PC-3 (cell line): ENCODE measurements at regions not wholly inside any gene's neighbourhood (a gene's known extent, or its start where the extent isn't known, plus 50 kb on each side); places are given as distances from the start of the nearest gene placed in this dataset.
A peak's percentile ranks its signal among the peaks of the same experiment; 100 is the strongest.
"Not testable (repeated sequence)": the region's sequence is repeated elsewhere in the genome, so short reads cannot be mapped to it uniquely, and the experiment has no call there.

ENCODE experiments used
- ATAC-seq: fragments of 200-7000 bp; cut with Tn5 transposase; 2 replicates; pipeline ENCODE4 v1.9.1; 2020; ENCODE audit warnings: mild to moderate bottlenecking, moderate library complexity
- BruUV-seq: library from RNA; stranded (reverse); fragments of 400-500 nt; replicated peaks from 2 replicates; lab custom pipeline; 2021; lab: Mats Ljungman, UMichigan
- CTCF ChIA-PET: fragments of 300-600 bp; sonication (Branson Sonifier 250); formaldehyde crosslinking; loops from one replicate; lab custom pipeline; 2022; ENCODE audit warnings: antibody characterized with exemption; lab: Charles Lee
- POLR2A ChIA-PET: fragments of 300-600 bp; sonication (Branson Sonifier 250); formaldehyde crosslinking; loops from one replicate; lab custom pipeline; 2022; ENCODE audit warnings: antibody characterized with exemption; ENCODE audit not compliant: unreplicated experiment; lab: Charles Lee
- DNase-seq: peaks from one replicate; pipeline ENCODE4 v3.0.0-alpha.2; 2015
- H2AFZ ChIP-seq: fragments of 300-600 bp; sonication (generic); 2 replicates; pipeline ENCODE4 v1.6.0; 2016; ENCODE audit warnings: antibody characterized with exemption, low read length
- H3F3A ChIP-seq: fragments of 300-600 bp; sonication (generic); one replicate; pipeline ENCODE4 v1.6.0; 2017; ENCODE audit warnings: antibody characterized with exemption, low read length, control low read depth, mild to moderate bottlenecking; ENCODE audit not compliant: unreplicated experiment
- H3K27ac ChIP-seq: fragments of 300-600 bp; sonication (generic); 2 replicates; pipeline ENCODE4 v1.5.1; 2016; ENCODE audit warnings: mild to moderate bottlenecking, low read length
- H3K27me3 ChIP-seq: fragments of 300-600 bp; sonication (generic); 2 replicates; pipeline ENCODE4 v1.6.1; 2016; ENCODE audit warnings: low read length, mixed read lengths
- H3K36me3 ChIP-seq: fragments of 300-600 bp; sonication (generic); 2 replicates; pipeline ENCODE4 v1.6.1; 2016; ENCODE audit warnings: low read depth, mixed run types, low read length, mixed read lengths
- H3K4me1 ChIP-seq: fragments of 300-600 bp; sonication (generic); 2 replicates; pipeline ENCODE4 v1.5.1; 2016; ENCODE audit warnings: low read length; ENCODE audit not compliant: insufficient read depth
- H3K4me2 ChIP-seq: fragments of 300-600 bp; sonication (generic); 2 replicates; pipeline ENCODE4 v1.6.0; 2016; ENCODE audit warnings: low read length
- H3K4me3 ChIP-seq: fragments of 300-600 bp; sonication (generic); 2 replicates; pipeline ENCODE4 v1.5.1; 2016; ENCODE audit warnings: mild to moderate bottlenecking, low read length, mixed read lengths
- H3K79me2 ChIP-seq: fragments of 300-600 bp; sonication (generic); 2 replicates; pipeline ENCODE4 v1.6.1; 2017; ENCODE audit warnings: low read length, mixed read lengths
- H3K9ac ChIP-seq: fragments of 300-600 bp; sonication (generic); 2 replicates; pipeline ENCODE4 v1.6.0; 2016; ENCODE audit warnings: mild to moderate bottlenecking, low read length
- H3K9me2 ChIP-seq: fragments of 300-600 bp; sonication (generic); replicated peaks from 2 replicates; pipeline ENCODE4 v1.6.1; 2016; ENCODE audit warnings: mixed run types, low read length, mixed read lengths
- H3K9me3 ChIP-seq: fragments of 300-600 bp; sonication (generic); 2 replicates; pipeline ENCODE4 v1.6.1; 2016; ENCODE audit warnings: low read length, mixed read lengths
- H4K20me1 ChIP-seq: fragments of 300-600 bp; sonication (generic); 2 replicates; pipeline ENCODE4 v1.6.1; 2016; ENCODE audit warnings: low read length, mixed read lengths
- EZH2 ChIP-seq: fragments of 300-600 bp; sonication (generic); IDR thresholded peaks from one replicate; pipeline ENCODE4 v1.6.1; 2017; ENCODE audit warnings: antibody characterized with exemption, mild to moderate bottlenecking, low read length; ENCODE audit not compliant: unreplicated experiment
- EZH2phosphoT487 ChIP-seq: fragments of 300-600 bp; sonication (generic); IDR thresholded peaks from 2 replicates; pipeline ENCODE4 v1.6.1; 2018; ENCODE audit warnings: mild to moderate bottlenecking, antibody characterized with exemption, low read length, borderline replicate concordance
- intact Hi-C: fragments of 100-400 bp; cut with micrococcal nuclease; formaldehyde crosslinking; loops from 2 replicates; pipeline ENCODE4 v1.9.0; 2023
- TF ChIP-seq, protein P1 (sequence below): fragments of 300-600 bp; sonication (generic); conservative IDR thresholded peaks from 2 replicates; pipeline ENCODE4 v1.5.1; 2017; ENCODE audit warnings: antibody characterized with exemption, low read depth, mild to moderate bottlenecking, low read length

DNA sequence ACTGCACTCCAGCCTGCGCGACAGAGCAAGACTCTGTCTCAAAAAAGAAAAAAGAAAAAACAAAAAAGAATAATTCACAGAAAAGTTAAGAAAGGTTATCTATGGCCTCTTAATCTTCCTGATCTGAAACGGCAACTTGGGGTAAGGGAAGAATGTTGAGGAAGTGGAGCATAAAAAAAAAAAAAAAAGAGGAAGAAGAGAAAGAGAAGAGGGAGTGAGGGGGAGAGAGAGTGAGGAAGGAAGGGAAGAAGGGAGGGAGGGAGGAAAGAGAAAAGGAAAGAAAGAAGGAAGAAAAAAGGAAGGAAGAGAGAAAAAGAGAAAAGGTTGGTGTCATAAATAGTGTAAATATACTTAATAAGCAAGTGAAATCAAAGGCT, 68.9 kb upstream of the NCOA3 start:
- Histone ChIP-seq H3K36me3 (no peaks in the 10 kb centered on the region), H3K4me3 (no peak overlapping the region), H4K20me1 (no peaks in the 10 kb centered on the region), H3K4me2 (no peak overlapping the region), H3K27me3 (no peaks in the 10 kb centered on the region), H3F3A (no peaks in the 10 kb centered on the region), H3K9me2 (no peaks in the 10 kb centered on the region), H3K27ac (peak overlapping the region; percentile 41), H3K9ac (no peak overlapping the region), H3K9me3 (peaks cover 4% of the 10 kb centered on the region; the same call in 1 of the 2 replicates), H2AFZ (no peak overlapping the region), H3K4me1 (peaks cover 30% of the 10 kb centered on the region), H3K79me2 (no peaks in the 10 kb centered on the region)
- intact Hi-C loops = no loop called here
- POLR2A ChIA-PET = no interaction called here
- DNase-seq (no peak), ATAC-seq (no peak)
- TF ChIP-seq, protein P1, sequence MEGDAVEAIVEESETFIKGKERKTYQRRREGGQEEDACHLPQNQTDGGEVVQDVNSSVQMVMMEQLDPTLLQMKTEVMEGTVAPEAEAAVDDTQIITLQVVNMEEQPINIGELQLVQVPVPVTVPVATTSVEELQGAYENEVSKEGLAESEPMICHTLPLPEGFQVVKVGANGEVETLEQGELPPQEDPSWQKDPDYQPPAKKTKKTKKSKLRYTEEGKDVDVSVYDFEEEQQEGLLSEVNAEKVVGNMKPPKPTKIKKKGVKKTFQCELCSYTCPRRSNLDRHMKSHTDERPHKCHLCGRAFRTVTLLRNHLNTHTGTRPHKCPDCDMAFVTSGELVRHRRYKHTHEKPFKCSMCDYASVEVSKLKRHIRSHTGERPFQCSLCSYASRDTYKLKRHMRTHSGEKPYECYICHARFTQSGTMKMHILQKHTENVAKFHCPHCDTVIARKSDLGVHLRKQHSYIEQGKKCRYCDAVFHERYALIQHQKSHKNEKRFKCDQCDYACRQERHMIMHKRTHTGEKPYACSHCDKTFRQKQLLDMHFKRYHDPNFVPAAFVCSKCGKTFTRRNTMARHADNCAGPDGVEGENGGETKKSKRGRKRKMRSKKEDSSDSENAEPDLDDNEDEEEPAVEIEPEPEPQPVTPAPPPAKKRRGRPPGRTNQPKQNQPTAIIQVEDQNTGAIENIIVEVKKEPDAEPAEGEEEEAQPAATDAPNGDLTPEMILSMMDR = no peak
- no peak for TF ChIP-seq EZH2phosphoT487
- TF ChIP-seq EZH2 = no peak
- BruUV-seq = no TSS peak
- CTCF ChIA-PET = no interaction called here

DNA sequence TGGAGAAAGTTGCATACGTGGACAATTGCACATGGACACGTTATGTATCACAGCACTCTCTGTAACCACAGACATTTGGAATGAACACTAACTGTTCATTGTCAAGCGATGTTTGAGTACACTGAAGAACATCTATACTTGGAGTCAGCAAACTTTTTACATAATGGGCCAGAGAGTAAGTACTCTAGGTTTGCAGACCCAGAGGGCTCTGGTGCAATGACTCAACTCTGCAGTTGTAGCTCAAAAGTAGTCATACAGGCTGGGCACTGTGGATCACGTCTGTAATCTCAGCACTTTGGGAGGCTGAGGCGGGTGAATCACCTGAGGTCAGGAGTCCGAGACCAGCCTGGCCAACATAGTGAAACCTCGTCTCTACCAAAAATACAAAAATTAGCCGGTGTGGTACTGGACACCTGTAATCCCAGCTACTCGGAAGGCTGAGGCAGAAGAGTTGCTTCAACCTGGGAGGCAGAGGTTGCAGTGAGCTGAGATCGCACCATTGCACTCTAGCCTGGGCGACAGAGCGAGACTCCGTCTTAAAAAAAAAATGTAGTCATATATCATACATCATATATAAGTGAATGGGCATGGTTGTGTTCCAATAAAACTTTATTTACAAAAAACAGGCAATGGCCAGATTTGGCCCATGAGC, 67.4 kb upstream of the NCOA3 start:
- Histone ChIP-seq H3K4me2 (peak overlapping the region; percentile 54), H3K4me1 (peaks cover 38% of the 10 kb centered on the region), H2AFZ (peak overlapping the region; percentile 25; the same call in 1 of the 2 replicates), H3K27ac (peak overlapping the region; percentile 74)
- ATAC-seq = peak; percentile 92
- H4K20me1 ChIP-seq, H3K36me3 ChIP-seq, H3K79me2 ChIP-seq, H3K9ac ChIP-seq, H3K9me2 ChIP-seq, intact Hi-C loops, H3F3A ChIP-seq, H3K9me3 ChIP-seq, H3K27me3 ChIP-seq, H3K4me3 ChIP-seq, BruUV-seq: not testable (repeated sequence)
- ChIA-PET CTCF (interaction anchor here (0.5 to 0.6 kb wide), 2 partner anchors 25 to 154 kb away, joined by 3 to 4 read pairs; no protein-coding TSS in a partner anchor), POLR2A (interaction anchor here (0.6 kb wide), 1 partner anchor 67 kb away, joined by 3 read pairs; no protein-coding TSS in a partner anchor)
- peak; percentile 94 for DNase-seq

DNA sequence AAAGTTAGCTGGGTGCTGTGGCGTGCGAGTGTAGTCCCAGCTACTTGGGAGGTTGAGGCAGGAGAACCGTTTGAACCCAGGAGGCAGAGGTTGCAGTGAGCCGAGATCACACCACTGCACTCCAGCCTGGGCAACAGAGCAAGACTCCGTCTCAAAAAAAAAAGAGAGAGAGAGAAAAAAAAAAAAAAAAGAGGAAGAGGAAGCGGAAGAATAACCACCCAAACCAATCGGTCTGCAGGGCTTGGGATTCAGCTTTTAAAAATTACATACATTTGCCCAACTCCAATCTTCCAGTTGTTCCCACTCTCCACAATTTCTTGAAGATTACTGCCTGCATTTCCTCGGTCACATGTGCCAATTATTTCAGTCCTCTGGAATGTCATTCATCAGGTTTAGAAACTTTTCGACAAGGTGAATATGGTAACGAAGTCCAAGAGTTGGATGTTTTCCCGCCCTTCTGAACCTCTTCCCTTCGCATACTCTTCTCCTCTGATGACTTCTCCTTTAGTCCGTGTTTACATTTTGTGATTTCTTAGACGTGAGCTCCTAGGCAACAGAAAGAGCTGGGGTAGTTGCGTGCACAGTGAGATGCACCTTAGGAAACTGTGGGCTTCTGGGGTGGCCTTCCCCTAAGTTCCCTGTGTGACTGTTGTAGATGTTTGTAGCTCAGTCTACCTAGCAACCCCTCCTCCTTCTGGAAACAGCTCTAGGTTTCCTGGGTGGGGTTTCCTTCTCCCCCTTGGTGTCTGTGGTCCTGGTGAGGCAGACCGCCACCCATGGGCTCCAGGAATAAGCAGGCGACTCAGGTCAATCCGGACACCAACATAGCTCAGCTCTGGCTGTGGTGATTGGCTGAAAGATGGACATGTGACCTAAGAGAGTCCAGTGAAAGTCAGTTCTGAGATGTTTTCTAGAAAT, 63.0 kb upstream of the NCOA3 start:
- intact Hi-C loops = no loop called here
- no peaks in the 10 kb centered on the region for H3F3A ChIP-seq
- H3K4me2 ChIP-seq = no peak overlapping the region
- POLR2A ChIA-PET = interaction anchor here (0.7 kb wide), 1 partner anchor 1299 kb away, joined by 22 read pairs; no protein-coding TSS in a partner anchor
- H3K79me2 ChIP-seq = no peaks in the 10 kb centered on the region
- DNase-seq (peak; percentile 80), ATAC-seq (no peak; the same call in 1 of the 2 replicates)
- no peaks in the 10 kb centered on the region for H3K27me3 ChIP-seq
- no peak overlapping the region for H3K4me3 ChIP-seq
- H3K4me1 ChIP-seq = peaks cover 21% of the 10 kb centered on the region
- H3K9me3 ChIP-seq = no peaks in the 10 kb centered on the region
- H3K9me2 ChIP-seq = no peaks in the 10 kb centered on the region
- no peak overlapping the region for H3K9ac ChIP-seq
- TF ChIP-seq EZH2phosphoT487 (no peak), EZH2 (no peak)
- TF ChIP-seq, protein P1 = no peak
- BruUV-seq = no TSS peak
- peak overlapping the region; percentile 46 for H2AFZ ChIP-seq
- H3K36me3 ChIP-seq = no peaks in the 10 kb centered on the region
- H4K20me1 ChIP-seq = no peaks in the 10 kb centered on the region
- peak overlapping the region; percentile 55 for H3K27ac ChIP-seq
- CTCF ChIA-PET = no interaction called here
